SK-N-DZ (cell line): ENCODE measurements at regions not wholly inside any gene's neighbourhood (a gene's known extent, or its start where the extent isn't known, plus 50 kb on each side); places are given as distances from the start of the nearest gene placed in this dataset.
"Not testable (repeated sequence)": the region's sequence is repeated elsewhere in the genome, so short reads cannot be mapped to it uniquely, and the experiment has no call there.

ENCODE experiments used
- DNase-seq: peaks from one replicate; pipeline ENCODE4 v3.0.0-alpha.2; 2015; ENCODE audit warnings: low spot score

DNA sequence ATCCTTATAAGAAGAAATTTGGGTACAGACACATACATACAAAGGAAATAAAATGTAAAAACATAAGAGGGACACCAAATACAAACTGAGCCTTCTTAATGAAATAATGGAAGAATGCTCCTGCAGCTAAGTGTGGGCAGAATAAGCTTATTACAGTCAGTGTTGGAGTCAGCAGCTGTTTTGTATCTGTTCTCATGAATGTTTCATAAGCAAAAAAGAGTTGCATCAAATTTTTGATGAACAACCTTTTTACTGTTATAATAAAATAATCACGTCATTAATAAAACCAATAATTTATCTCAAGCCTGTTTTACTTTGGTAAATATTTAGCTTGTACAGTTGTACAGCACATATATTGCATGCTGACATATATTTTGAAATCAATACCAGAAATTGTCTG, 545.6 kb downstream of the LRRC70 start:
- no peak for DNase-seq

DNA sequence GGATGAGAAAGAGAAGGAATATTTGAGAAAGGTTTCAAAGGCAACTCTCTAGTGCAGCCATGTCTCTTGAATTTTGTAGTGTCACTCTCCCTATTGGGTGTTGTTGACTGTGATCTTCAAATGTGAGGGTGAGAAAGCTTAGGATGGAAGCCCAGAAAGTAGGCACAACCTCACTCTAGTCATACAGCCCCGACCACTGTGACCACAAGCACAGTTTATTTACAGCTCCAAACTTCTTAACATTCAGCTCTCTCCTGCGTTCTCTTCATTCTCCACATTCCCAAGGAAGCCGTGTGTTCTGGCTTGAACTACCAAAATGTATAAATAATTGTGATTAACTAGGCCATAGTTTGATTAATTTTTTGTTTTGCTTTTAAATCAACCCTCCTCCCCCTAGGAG, 542.9 kb downstream of the LRRC70 start:
- no peak for DNase-seq

GRCh38 chr5:63118221-63118620, 539.6 kb downstream of the LRRC70 start:
- DNase-seq = peak; percentile 8

DNA sequence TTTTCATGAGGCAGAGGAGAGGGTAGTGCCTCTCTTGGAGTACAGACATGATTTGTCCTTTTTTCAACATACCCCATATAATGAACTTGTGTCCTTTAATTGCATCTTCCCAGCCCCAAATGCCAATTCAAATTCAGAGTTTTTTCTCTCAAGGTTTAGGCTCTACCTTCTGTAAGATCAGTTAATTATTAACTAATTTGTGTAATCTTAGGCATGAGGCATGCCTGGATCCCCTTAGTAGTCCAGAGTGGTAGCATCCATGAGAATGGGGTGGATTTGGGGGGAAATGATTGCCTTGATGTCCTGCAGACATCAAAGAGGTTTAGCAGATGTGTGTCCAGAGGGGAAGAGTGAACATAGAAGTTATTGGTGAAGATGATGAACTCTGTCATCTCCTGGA, 533.3 kb downstream of the LRRC70 start:
- DNase-seq = no peak

DNA sequence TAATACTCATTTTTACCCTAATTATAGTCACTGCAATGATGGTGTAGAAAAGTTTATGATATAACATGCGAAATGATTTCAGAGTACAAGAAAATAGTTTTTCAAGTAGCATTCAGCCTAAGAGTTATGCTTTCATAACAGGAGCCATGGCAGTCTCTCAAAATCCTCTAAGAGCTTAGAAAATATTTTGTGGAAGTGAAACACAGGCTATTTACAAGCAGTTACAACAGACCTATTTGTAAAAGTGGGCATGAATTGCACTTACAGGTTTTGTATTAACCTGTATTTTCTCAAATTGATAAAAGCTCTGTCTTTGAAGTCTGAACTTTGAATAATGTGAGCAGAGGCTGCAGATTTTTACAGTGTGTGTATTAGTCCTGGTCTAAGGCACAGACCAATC, 523.3 kb downstream of the LRRC70 start:
- no peak for DNase-seq

DNA sequence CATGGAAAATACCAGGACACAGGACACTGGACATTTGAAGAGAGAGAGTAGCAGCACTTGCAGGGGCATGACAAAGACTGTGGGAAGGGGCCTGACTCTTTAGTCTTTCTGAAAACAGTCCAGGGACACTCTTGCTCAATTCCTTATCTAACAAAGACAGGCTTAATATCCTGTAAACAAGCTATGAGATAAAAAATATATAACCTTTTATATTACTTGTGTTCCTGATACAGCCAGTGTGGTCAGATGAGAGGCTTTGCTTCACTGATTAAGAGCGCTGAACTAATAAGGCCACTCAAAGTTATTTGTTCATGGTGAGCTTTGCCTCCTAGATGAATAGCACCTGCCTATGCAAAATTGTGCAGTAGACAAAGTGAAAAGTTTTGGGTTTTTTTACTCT, 518.7 kb downstream of the LRRC70 start:
- DNase-seq = no peak

DNA sequence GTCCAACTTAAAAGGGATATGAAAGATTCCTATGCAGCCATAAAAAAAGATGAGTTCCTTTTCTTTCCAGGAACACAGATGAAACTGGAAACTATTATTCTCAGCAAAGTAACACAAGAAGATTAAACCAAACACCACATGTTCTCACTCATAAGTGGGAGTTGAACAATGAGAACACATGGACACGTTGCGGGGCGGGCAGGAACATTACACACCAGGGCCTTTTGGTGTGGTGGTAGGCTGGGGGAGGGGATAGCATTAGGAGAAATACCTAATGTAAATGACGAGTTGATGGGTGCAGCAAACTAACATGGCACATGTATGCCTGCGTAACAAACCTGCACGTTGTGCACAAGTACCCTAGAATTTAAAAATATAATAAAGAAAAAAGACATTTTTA, 516.1 kb downstream of the LRRC70 start:
- DNase-seq = no peak

GRCh38 chr5:63089147-63089546, 510.5 kb downstream of the LRRC70 start:
- no peak for DNase-seq

DNA sequence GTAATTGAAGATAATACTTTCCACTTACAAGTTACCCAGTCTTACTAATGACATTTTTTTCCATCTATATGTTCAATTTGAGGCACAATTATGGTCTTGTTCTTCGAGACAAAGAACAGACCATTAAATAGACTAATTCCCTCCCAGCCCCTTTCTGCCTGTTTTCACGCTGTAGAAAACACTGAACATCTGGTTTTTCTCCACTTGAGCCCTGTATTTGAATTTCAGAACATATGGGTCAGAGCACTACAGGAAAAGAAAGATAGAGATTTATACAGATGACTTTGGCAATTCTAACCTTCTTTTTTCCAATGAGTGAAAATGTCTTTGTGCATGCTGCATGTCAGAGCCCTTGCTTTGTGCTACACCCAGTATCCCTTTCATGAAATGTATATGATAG, 506.9 kb downstream of the LRRC70 start:
- peak; percentile 96 for DNase-seq

- not testable (repeated sequence) for DNase-seq
Measured at GRCh38 chr5:63083689-63084088, 505.1 kb downstream of the LRRC70 start.

DNA sequence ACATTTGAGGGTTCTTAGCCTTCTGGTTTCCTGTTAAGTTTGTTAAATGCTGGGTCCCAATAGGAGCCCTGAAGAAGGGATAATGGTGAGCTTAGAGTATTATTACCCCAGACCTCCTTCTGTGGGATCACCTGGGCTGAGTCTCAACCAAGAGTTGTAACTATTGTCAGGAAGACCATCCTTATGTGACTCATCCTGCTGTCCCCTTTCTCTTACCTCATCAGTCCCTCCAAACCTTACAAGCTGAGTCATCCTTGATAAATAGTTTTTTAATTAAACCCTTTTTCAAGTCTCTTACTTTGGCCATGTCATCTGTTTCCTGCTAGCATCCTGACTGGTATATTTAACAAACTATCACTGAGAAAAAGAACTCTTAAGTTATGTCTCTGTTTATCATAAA, 502.8 kb downstream of the LRRC70 start:
- no peak for DNase-seq

DNA sequence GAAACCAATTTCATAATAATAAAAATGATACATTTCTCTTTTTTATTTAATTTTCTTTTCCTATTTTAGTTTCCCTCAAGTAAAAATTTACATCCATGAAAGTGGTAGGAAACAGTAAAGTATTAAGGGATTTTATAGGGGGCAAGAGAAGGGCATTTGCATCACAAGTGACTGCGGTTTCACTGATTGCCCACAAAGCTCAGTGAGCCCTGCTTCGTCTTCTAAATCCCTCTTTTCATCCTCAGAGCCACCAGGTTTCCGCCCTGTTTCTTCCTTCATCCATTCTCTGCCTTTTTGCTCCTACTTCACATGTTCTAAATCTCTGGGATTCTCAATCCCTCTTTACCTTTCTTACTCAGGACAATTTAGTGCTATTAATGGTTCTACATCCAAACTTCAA, 491.4 kb downstream of the LRRC70 start:
- no peak for DNase-seq

- no peak for DNase-seq
Measured at GRCh38 chr5:63055421-63055820, 476.8 kb downstream of the LRRC70 start.

- DNase-seq = no peak
Measured at GRCh38 chr5:63053019-63053638, 474.5 kb downstream of the LRRC70 start.

GRCh38 chr5:63050916-63051315, 472.3 kb downstream of the LRRC70 start:
- DNase-seq = no peak

DNA sequence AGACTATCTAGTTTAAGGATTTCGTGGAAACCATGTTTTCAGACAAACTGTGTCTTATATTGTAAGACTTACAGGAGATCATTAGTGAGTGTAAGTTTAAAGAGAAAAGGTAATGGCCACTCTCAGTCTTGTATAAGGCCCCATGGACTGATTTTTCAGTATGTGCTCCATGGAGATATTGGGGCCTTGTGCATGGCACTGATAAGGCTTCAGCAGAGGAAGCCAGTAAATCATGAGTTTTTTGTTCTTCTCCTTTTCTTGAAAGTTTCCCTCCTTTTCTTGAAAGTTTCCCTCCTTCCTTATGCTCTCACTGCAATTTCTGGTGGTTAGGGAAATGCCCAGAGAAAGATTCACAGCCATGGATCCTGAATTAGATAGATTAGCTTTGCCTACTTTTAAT, 471.3 kb downstream of the LRRC70 start:
- DNase-seq = no peak

DNA sequence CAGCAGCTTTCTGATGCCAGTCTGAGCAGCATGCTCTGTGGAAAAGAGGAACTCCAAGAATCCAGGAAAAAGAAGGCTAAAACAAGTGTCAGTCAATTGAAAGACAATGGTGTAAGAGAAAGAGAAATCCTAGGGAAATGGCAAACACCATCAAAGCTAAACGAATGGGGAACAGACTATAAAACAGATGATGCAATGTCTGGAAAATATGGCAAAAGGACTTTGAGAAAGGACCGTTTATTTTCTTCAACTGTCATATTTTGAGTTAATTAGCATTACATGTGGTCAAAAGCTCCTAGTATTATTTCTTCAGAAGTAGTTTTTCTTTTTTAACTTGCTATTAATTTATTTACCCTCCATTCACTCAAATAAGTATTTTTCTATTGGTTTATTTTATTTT, 465.2 kb downstream of the LRRC70 start:
- no peak for DNase-seq

GRCh38 chr5:63032343-63032742, 453.7 kb downstream of the LRRC70 start:
- DNase-seq = no peak

GRCh38 chr5:63029891-63030290, 451.3 kb downstream of the LRRC70 start:
- DNase-seq = no peak

- DNase-seq = no peak
Measured at GRCh38 chr5:63025679-63026078, 447.1 kb downstream of the LRRC70 start.

DNA sequence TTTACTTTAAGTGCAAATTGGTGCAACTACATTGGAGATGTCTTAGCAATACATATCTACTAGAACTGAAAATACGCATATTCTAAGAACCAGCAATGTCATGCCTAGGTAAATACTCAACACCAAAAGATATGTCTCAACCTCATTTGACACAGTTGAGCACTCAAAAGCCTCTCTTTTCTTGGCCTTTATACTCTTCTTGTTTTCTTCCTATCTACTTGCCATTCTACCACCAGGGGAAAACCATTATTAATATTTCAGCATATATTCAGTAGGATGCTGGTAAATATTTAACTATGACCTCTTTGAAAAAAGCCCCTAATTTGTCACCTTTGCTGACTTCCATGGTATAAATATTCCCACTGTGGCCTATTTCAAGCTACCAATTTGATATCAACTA, 443.8 kb downstream of the LRRC70 start:
- no peak for DNase-seq

GRCh38 chr5:63011158-63011557, 432.5 kb downstream of the LRRC70 start:
- DNase-seq = no peak

GRCh38 chr5:63008195-63008594, 429.6 kb downstream of the LRRC70 start:
- no peak for DNase-seq

GRCh38 chr5:62994842-62995241, 416.2 kb downstream of the LRRC70 start:
- DNase-seq = not testable (repeated sequence)
